ENCODE measurements at regions not wholly inside any gene's neighbourhood (a gene's known extent, or its start where the extent isn't known, plus 50 kb on each side); places are given as distances from the start of the nearest gene placed in this dataset.

DNA sequence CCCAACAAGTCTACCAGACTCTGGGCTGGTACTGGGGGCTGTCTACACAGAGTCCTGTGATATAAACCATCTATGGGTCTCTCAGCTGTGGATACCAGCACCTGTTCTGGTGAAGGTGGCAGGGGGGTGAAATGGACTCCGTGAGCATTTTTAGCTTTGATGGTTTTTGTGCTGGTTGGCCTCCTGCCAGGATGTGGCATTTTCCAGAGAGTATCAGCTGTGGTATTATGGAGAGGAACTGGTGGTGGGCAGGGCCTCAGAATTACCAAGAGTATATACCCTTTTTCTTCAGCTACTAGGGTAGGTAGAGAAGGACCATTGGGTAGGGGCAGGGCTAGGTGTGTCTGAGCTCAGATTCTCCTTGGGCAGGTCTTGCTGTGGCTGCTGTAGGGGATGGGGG, 1920.9 kb upstream of the PCDH20 start:
- H3K4me1 ChIP-seq (ENCODE audit: insufficient read depth, low read length), result no peaks in the 10 kb centered on the region
- no peaks in the 10 kb centered on the region for H3K79me2 ChIP-seq (ENCODE audit: insufficient read depth, low read length)
- no peak overlapping the region for H3K4me2 ChIP-seq (ENCODE audit: insufficient read depth, low read length)
- H3K4me3 ChIP-seq (ENCODE audit: insufficient read depth, low read length), result no peak overlapping the region
- no peak overlapping the region for H3K27ac ChIP-seq (ENCODE audit: low read depth, low read length)
- no peak overlapping the region for H2AFZ ChIP-seq (ENCODE audit: low read length)
- H3K36me3 ChIP-seq (ENCODE audit: insufficient read depth, low read length), result no peaks in the 10 kb centered on the region
- H3K9me3 ChIP-seq (ENCODE audit: low read depth, low read length), result no peaks in the 10 kb centered on the region
- TF ChIP-seq, protein P1, sequence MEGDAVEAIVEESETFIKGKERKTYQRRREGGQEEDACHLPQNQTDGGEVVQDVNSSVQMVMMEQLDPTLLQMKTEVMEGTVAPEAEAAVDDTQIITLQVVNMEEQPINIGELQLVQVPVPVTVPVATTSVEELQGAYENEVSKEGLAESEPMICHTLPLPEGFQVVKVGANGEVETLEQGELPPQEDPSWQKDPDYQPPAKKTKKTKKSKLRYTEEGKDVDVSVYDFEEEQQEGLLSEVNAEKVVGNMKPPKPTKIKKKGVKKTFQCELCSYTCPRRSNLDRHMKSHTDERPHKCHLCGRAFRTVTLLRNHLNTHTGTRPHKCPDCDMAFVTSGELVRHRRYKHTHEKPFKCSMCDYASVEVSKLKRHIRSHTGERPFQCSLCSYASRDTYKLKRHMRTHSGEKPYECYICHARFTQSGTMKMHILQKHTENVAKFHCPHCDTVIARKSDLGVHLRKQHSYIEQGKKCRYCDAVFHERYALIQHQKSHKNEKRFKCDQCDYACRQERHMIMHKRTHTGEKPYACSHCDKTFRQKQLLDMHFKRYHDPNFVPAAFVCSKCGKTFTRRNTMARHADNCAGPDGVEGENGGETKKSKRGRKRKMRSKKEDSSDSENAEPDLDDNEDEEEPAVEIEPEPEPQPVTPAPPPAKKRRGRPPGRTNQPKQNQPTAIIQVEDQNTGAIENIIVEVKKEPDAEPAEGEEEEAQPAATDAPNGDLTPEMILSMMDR (IDR thresholded peaks at IDR 0.05; ENCODE audit: extremely low read depth, low read depth, low read length), result no peak
- no peak for DNase-seq (ENCODE audit: insufficient read length, low spot score, missing footprints)
- no peaks in the 10 kb centered on the region for H3K27me3 ChIP-seq (ENCODE audit: insufficient read depth, low read length)
- no peaks in the 10 kb centered on the region for H4K20me1 ChIP-seq (ENCODE audit: insufficient read depth, low read length)

DNA sequence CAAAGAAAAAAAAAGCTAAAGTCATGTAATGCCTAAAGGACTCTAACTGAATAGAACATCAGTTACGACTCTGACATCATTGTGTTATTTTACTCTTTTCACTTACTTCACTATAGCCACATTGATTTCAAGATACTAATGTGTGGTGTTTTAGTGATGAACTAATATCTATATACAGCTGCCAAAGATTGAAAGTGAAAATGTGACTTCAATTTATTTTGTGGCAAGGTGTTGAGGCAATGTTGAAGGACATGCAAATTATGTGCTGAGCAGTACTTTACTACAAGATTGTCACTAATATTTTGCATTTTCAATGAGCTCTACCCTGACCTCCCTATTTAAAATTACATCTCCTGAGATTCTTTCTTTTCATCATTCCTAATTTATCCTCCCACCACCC, 1911.9 kb upstream of the PCDH20 start:
- Histone ChIP-seq H3K4me1 (ENCODE audit: insufficient read depth, low read length) (no peaks in the 10 kb centered on the region), H3K4me3 (ENCODE audit: insufficient read depth, low read length) (no peak overlapping the region), H3K79me2 (ENCODE audit: insufficient read depth, low read length) (no peaks in the 10 kb centered on the region), H4K20me1 (ENCODE audit: insufficient read depth, low read length) (no peaks in the 10 kb centered on the region), H3K27me3 (ENCODE audit: insufficient read depth, low read length) (no peaks in the 10 kb centered on the region), H3K36me3 (ENCODE audit: insufficient read depth, low read length) (no peaks in the 10 kb centered on the region), H3K4me2 (ENCODE audit: insufficient read depth, low read length) (no peak overlapping the region), H3K9me3 (ENCODE audit: low read depth, low read length) (no peaks in the 10 kb centered on the region), H2AFZ (ENCODE audit: low read length) (no peak overlapping the region), H3K27ac (ENCODE audit: low read depth, low read length) (no peak overlapping the region)
- DNase-seq (ENCODE audit: insufficient read length, low spot score, missing footprints), result no peak
- TF ChIP-seq, protein P1 (IDR thresholded peaks at IDR 0.05; ENCODE audit: extremely low read depth, low read depth, low read length), result no peak

DNA sequence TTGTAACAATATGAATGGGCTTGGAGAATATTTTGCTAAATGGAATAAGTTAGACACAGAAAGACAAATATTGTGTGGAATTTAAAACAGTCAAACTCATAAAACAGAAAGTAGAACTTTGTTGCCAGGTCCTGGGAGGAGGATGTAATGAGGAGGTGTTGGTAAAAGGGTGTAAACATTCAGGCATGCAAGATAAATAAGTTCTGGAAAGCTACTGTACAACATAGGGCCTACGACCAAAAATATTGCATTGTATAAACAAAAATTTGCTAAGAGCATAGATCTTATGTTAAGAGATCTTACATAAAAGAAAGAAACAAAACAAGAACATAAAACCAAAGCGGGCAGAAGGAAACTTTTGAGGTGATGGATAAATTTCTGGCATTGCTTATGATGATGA, 1907.8 kb upstream of the PCDH20 start:
- no peaks in the 10 kb centered on the region for H3K4me1 ChIP-seq (ENCODE audit: insufficient read depth, low read length)
- no peak overlapping the region for H3K4me3 ChIP-seq (ENCODE audit: insufficient read depth, low read length)
- no peak for DNase-seq (ENCODE audit: insufficient read length, low spot score, missing footprints)
- no peaks in the 10 kb centered on the region for H3K36me3 ChIP-seq (ENCODE audit: insufficient read depth, low read length)
- H3K27ac ChIP-seq (ENCODE audit: low read depth, low read length), result no peak overlapping the region
- no peaks in the 10 kb centered on the region for H4K20me1 ChIP-seq (ENCODE audit: insufficient read depth, low read length)
- H3K4me2 ChIP-seq (ENCODE audit: insufficient read depth, low read length), result no peak overlapping the region
- peak overlapping the region; percentile 79 for H2AFZ ChIP-seq (ENCODE audit: low read length)
- H3K9me3 ChIP-seq (ENCODE audit: low read depth, low read length), result no peaks in the 10 kb centered on the region
- TF ChIP-seq, protein P1 (IDR thresholded peaks at IDR 0.05; ENCODE audit: extremely low read depth, low read depth, low read length), result no peak
- no peaks in the 10 kb centered on the region for H3K27me3 ChIP-seq (ENCODE audit: insufficient read depth, low read length)
- H3K79me2 ChIP-seq (ENCODE audit: insufficient read depth, low read length), result no peaks in the 10 kb centered on the region

DNA sequence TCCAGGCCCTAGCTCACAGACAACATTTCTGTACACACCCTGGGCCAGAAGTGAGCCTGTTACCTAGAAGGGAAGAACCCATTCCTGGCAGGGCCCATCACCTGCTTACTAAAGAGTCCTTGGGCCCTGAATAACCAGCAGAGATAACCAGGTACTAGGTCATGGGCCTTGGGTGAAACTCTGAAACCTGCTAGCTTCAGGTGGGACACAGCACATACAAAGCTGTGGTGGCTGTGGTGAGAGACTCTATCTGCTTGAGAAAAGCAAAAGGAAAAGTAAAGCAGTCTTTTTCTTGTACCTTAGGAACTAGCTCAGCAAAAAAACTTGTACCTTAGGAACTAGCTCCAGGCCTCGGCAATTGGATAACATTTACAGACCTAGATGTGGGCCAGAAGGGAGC, 1895.9 kb upstream of the PCDH20 start:
- Histone ChIP-seq H3K9me3 (ENCODE audit: low read depth, low read length) (no peaks in the 10 kb centered on the region), H3K4me2 (ENCODE audit: insufficient read depth, low read length) (no peak overlapping the region), H3K4me1 (ENCODE audit: insufficient read depth, low read length) (no peaks in the 10 kb centered on the region), H3K27ac (ENCODE audit: low read depth, low read length) (no peak overlapping the region), H4K20me1 (ENCODE audit: insufficient read depth, low read length) (no peaks in the 10 kb centered on the region), H3K27me3 (ENCODE audit: insufficient read depth, low read length) (no peaks in the 10 kb centered on the region), H3K36me3 (ENCODE audit: insufficient read depth, low read length) (no peaks in the 10 kb centered on the region), H3K4me3 (ENCODE audit: insufficient read depth, low read length) (no peak overlapping the region), H2AFZ (ENCODE audit: low read length) (peak overlapping the region; percentile 26), H3K79me2 (ENCODE audit: insufficient read depth, low read length) (no peaks in the 10 kb centered on the region)
- TF ChIP-seq, protein P1 (IDR thresholded peaks at IDR 0.05; ENCODE audit: extremely low read depth, low read depth, low read length), result no peak
- DNase-seq (ENCODE audit: insufficient read length, low spot score, missing footprints), result no peak

Measured in osteoblast (primary cell).